ENCODE measurements at regions not wholly inside any gene's neighbourhood (a gene's known extent, or its start where the extent isn't known, plus 50 kb on each side); places are given as distances from the start of the nearest gene placed in this dataset.

- Histone ChIP-seq H2AFZ (ENCODE audit: low read length) (no peak overlapping the region), H3K18ac (ENCODE audit: insufficient read length, low read depth, low read length) (no peak overlapping the region), H3K79me2 (ENCODE audit: insufficient read depth, low read length) (no peaks in the 10 kb centered on the region), H4K91ac (ENCODE audit: insufficient read length, low read depth, low read length) (no peak overlapping the region), H4K20me1 (ENCODE audit: control insufficient read depth, insufficient read depth, insufficient read length) (no peaks in the 10 kb centered on the region), H3K4ac (ENCODE audit: low read depth, low read length) (no peak overlapping the region), H2BK5ac (ENCODE audit: insufficient read length, low read length) (no peak overlapping the region), H3K9ac (ENCODE audit: extremely low read depth, insufficient read length, low read length) (no peak overlapping the region), H3K27ac (ENCODE audit: insufficient read length, low read depth, low read length) (no peak overlapping the region), H2BK120ac (ENCODE audit: low read depth, low read length, poor library complexity, severe bottlenecking) (no peak overlapping the region), H3K4me1 (ENCODE audit: insufficient read depth, low read length) (no peaks in the 10 kb centered on the region), H3K27me3 (ENCODE audit: insufficient read depth, low read length) (no peaks in the 10 kb centered on the region), H4K8ac (replicated peaks; ENCODE audit: insufficient read length, low read depth, low read length) (no peak overlapping the region), H3T11ph (ENCODE audit: low read length) (no peak overlapping the region), H4K5ac (ENCODE audit: insufficient read length, low read depth, low read length) (no peak overlapping the region), H2AK5ac (ENCODE audit: insufficient read length, low read length) (no peak overlapping the region), H3K23ac (ENCODE audit: insufficient read length, low read depth, low read length) (no peak overlapping the region), H3K56ac (ENCODE audit: insufficient read length, low read depth, low read length) (no peak overlapping the region), H3K79me1 (ENCODE audit: insufficient read depth, low read depth, low read length, poor library complexity, severe bottlenecking) (no peaks in the 10 kb centered on the region), H2BK20ac (ENCODE audit: low read depth, low read length, poor library complexity, severe bottlenecking) (no peak overlapping the region), H3K23me2 (ENCODE audit: insufficient read length, low read depth, low read length, poor library complexity, severe bottlenecking) (no peaks in the 10 kb centered on the region), H3K9me3 (ENCODE audit: control insufficient read depth, low read depth, low read length) (no peaks in the 10 kb centered on the region), H3K14ac (ENCODE audit: insufficient read depth, low read length) (no peak overlapping the region), H3K4me2 (ENCODE audit: insufficient read depth, insufficient read length, low read length) (no peak overlapping the region), H2BK12ac (ENCODE audit: insufficient read length, low read depth, low read length) (no peak overlapping the region), H2BK15ac (ENCODE audit: low read depth, low read length) (no peak overlapping the region)
- no CpG with 5 or more reads among the region's 6 CpGs for WGBS (ENCODE audit: extremely low coverage, insufficient read length, low lambda C conversion rate)
- H3K4me3 Mint-ChIP-seq: no peak overlapping the region
- peaks cover 2 to 3% of the 10 kb centered on the region in 2 experiments; a peak in 3 of 4 replicates for H3K4me1 Mint-ChIP-seq
- DNase-seq: no peak
- TF ChIP-seq CTCF (conservative IDR thresholded peaks at IDR 0.05): no peak
- H3K27ac Mint-ChIP-seq: no peak overlapping the region
- H3K36me3 Mint-ChIP-seq (ENCODE audit: insufficient read depth in 1 of 3, low read depth in 3 of 3): no peaks in the 10 kb centered on the region; a peak in 1 of 7 replicates
- H3K9me3 Mint-ChIP-seq: peaks cover 0 to 3% of the 10 kb centered on the region in 2 experiments; a peak in 1 of 5 replicates
- H3K27me3 Mint-ChIP-seq (ENCODE audit: low read depth): no peaks in the 10 kb centered on the region
Observed at GRCh38 chr13:100833427-100833826, 158.8 kb upstream of the TMTC4 start.

All from H9 (cell line).